ENCODE measurements at regions not wholly inside any gene's neighbourhood (a gene's known extent, or its start where the extent isn't known, plus 50 kb on each side); places are given as distances from the start of the nearest gene placed in this dataset.

GRCh38 chr5:101136454-101136853 lies 233.4 kb upstream of the ST8SIA4 start:
- TF ChIP-seq ZNF561 (CRISPR knock-in tag; conservative IDR thresholded peaks at IDR 0.05) (no peak), E2F1 (CRISPR knock-in tag; IDR thresholded peaks at IDR 0.05) (no peak), ZNF253 (CRISPR knock-in tag; conservative IDR thresholded peaks at IDR 0.05) (no peak), SREBF2 (CRISPR knock-in tag; IDR thresholded peaks at IDR 0.05) (no peak), POLR2A (conservative IDR thresholded peaks at IDR 0.05) (no peak), KDM5B (IDR thresholded peaks at IDR 0.05; ENCODE audit: insufficient replicate concordance, low read depth, low read length) (no peak), E2F8 (IDR thresholded peaks at IDR 0.05; ENCODE audit: low read depth, partially characterized antibody) (no peak), TARDBP (IDR thresholded peaks at IDR 0.05) (no peak), CHD1 (IDR thresholded peaks at IDR 0.05; ENCODE audit: low read length) (no peak)

Measured in K562 (cell line).